ENCODE measurements at regions not wholly inside any gene's neighbourhood (a gene's known extent, or its start where the extent isn't known, plus 50 kb on each side); places are given as distances from the start of the nearest gene placed in this dataset.

DNA sequence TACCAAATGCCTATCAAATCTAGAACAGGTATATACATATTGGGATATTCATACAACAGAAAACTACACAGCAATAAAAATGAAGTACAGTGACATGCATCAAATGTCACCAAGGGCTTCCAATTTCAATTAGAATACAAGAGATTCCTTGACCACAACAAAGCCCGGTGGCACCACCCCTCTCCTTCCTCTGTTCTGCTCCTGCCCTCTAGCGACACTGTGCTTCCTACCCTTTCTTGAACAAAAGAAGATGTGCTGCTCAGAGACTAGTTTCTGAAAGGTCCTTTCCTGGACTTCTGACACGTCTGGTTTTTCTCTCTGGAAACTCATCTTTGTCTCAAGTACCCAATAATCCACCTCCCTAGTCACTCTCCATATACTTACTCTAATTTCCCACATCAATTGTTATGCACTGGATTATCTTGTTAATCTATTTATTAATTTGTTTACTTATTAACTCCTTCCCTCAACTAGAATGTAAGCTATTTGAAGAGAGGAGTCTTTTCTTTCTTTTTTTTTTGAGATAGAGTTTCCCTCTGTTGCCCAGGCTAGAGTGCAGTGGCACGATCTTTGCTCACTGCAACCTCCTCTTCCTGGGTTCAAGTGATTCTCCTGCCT, 70.4 kb upstream of the CTSV start:
- ChIA-PET CTCF (ENCODE audit: low intra/inter-chr PET ratio, low total read pairs) (interaction anchor here (1.9 kb wide), 1 partner anchor 252 kb away, joined by 7 read pairs; no protein-coding TSS in a partner anchor), POLR2A (no interaction called here)
- Histone ChIP-seq H4K20me1 (ENCODE audit: insufficient read depth, low read length) (no peaks in the 10 kb centered on the region), H3K4me2 (ENCODE audit: low read depth, low read length) (no peak overlapping the region), H3K9ac (ENCODE audit: insufficient read depth, low read depth, low read length) (no peak overlapping the region), H3K4me3 (replicated peaks in 1 of 3; ENCODE audit: insufficient read depth in 1 of 3, low read depth in 2 of 3, low read length in 3 of 3) (no peak overlapping the region), H3K27me3 (ENCODE audit: control insufficient read depth in 1 of 2, insufficient read depth in 2 of 2, low read length in 2 of 2) (0 out of 5 replicates have a peak, but pooled peaks cover 0 to 6% of the 10 kb centered on the region in 2 experiments), H3K27ac (ENCODE audit: extremely low read length, insufficient read depth, low read length) (no peak overlapping the region), H3K4me1 (ENCODE audit: insufficient read depth, low read length) (0 out of 2 replicates have a peak, but pooled peaks cover 4% of the 10 kb centered on the region), H3K79me2 (ENCODE audit: insufficient read depth, low read length) (no peaks in the 10 kb centered on the region), H2AFZ (ENCODE audit: low read length) (no peak overlapping the region), H3K36me3 (replicated peaks in 1 of 2; ENCODE audit: control insufficient read depth in 1 of 2, insufficient read depth in 2 of 2, low read length in 2 of 2) (no peaks in the 10 kb centered on the region), H3K9me3 (ENCODE audit: low read length) (no peaks in the 10 kb centered on the region)
- no TSS peak for BruUV-seq (replicated peaks)
- intact Hi-C loops (cut with micrococcal nuclease; ENCODE audit: unreplicated experiment) = loop anchor here (1.0 to 5.0 kb wide), 2 partner anchors 232 to 253 kb away; no protein-coding TSS in a partner anchor
- DNase-seq (ENCODE audit: low spot score) (peak; percentile 64), FAIRE-seq (peak; percentile 53), ATAC-seq (peak; percentile 87)
- in situ Hi-C loops (cut with HindIII; ENCODE audit: extremely low pct_ligation_motif_present, low pct_unique_long_range_greater_than_20kb) = loop anchor here (10.0 kb wide), 1 partner anchor 245 kb away; no protein-coding TSS in a partner anchor
- WGBS (ENCODE audit: low lambda C conversion rate) = 20% methylated on average over 4 of the region's 4 CpGs
- 0 out of 2 replicates have a peak, but pooled peaks have one; percentile 17 for TF ChIP-seq SAP130 (CRISPR knock-in tag; IDR thresholded peaks at IDR 0.05; ENCODE audit: low read depth)
- TF ChIP-seq, protein P1, sequence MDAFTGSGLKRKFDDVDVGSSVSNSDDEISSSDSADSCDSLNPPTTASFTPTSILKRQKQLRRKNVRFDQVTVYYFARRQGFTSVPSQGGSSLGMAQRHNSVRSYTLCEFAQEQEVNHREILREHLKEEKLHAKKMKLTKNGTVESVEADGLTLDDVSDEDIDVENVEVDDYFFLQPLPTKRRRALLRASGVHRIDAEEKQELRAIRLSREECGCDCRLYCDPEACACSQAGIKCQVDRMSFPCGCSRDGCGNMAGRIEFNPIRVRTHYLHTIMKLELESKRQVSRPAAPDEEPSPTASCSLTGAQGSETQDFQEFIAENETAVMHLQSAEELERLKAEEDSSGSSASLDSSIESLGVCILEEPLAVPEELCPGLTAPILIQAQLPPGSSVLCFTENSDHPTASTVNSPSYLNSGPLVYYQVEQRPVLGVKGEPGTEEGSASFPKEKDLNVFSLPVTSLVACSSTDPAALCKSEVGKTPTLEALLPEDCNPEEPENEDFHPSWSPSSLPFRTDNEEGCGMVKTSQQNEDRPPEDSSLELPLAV (CRISPR knock-in tag; conservative IDR thresholded peaks at IDR 0.05; ENCODE audit: low read depth) = no peak
- TF ChIP-seq FOXA3 (CRISPR knock-in tag; IDR thresholded peaks at IDR 0.05) = 0 out of 2 replicates have a peak, but pooled peaks have one; percentile 17
- TF ChIP-seq XRCC5 (optimal IDR thresholded peaks at IDR 0.05; ENCODE audit: low read length) = no peak
- TF ChIP-seq SOX13 (IDR thresholded peaks at IDR 0.05) = no peak
- peak in 1 of 2 experiments; percentile 79; a peak in 2 of 4 replicates for TF ChIP-seq SOX13 (CRISPR knock-in tag; conservative IDR thresholded peaks at IDR 0.05 in 1 of 2, IDR thresholded peaks at IDR 0.05 in 1 of 2)
- peak; percentile 86 for TF ChIP-seq STAG1 (CRISPR knock-in tag; IDR thresholded peaks at IDR 0.05)
- TF ChIP-seq NFE2L1 (CRISPR knock-in tag; IDR thresholded peaks at IDR 0.05; ENCODE audit: borderline replicate concordance) = no peak
- TF ChIP-seq SOX5 (CRISPR knock-in tag; IDR thresholded peaks at IDR 0.05; ENCODE audit: borderline replicate concordance) = peak; percentile 71; the same call in 1 of the 2 replicates
- no peak for TF ChIP-seq SOX6 (IDR thresholded peaks at IDR 0.05)
- TF ChIP-seq SOX6 (CRISPR knock-in tag; IDR thresholded peaks at IDR 0.05) = peak; percentile 56; the same call in 1 of the 2 replicates
- TF ChIP-seq, protein P2, sequence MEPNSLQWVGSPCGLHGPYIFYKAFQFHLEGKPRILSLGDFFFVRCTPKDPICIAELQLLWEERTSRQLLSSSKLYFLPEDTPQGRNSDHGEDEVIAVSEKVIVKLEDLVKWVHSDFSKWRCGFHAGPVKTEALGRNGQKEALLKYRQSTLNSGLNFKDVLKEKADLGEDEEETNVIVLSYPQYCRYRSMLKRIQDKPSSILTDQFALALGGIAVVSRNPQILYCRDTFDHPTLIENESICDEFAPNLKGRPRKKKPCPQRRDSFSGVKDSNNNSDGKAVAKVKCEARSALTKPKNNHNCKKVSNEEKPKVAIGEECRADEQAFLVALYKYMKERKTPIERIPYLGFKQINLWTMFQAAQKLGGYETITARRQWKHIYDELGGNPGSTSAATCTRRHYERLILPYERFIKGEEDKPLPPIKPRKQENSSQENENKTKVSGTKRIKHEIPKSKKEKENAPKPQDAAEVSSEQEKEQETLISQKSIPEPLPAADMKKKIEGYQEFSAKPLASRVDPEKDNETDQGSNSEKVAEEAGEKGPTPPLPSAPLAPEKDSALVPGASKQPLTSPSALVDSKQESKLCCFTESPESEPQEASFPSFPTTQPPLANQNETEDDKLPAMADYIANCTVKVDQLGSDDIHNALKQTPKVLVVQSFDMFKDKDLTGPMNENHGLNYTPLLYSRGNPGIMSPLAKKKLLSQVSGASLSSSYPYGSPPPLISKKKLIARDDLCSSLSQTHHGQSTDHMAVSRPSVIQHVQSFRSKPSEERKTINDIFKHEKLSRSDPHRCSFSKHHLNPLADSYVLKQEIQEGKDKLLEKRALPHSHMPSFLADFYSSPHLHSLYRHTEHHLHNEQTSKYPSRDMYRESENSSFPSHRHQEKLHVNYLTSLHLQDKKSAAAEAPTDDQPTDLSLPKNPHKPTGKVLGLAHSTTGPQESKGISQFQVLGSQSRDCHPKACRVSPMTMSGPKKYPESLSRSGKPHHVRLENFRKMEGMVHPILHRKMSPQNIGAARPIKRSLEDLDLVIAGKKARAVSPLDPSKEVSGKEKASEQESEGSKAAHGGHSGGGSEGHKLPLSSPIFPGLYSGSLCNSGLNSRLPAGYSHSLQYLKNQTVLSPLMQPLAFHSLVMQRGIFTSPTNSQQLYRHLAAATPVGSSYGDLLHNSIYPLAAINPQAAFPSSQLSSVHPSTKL (CRISPR knock-in tag; IDR thresholded peaks at IDR 0.05) = 0 out of 2 replicates have a peak, but pooled peaks have one; percentile 13
- TF ChIP-seq ZNF775 (CRISPR knock-in tag; IDR thresholded peaks at IDR 0.05; ENCODE audit: borderline replicate concordance) = no peak
- TF ChIP-seq ZNF20 (CRISPR knock-in tag; IDR thresholded peaks at IDR 0.05) = no peak
- no peak for TF ChIP-seq ZNF501 (CRISPR knock-in tag; IDR thresholded peaks at IDR 0.05)
- no peak for TF ChIP-seq ZNF724P (CRISPR knock-in tag; IDR thresholded peaks at IDR 0.05; ENCODE audit: borderline replicate concordance)
- TF ChIP-seq ERF (CRISPR knock-in tag; IDR thresholded peaks at IDR 0.05) = no peak
- peak; percentile 72; the same call in 1 of the 2 replicates for TF ChIP-seq SMC3 (IDR thresholded peaks at IDR 0.05; ENCODE audit: low read length)
- TF ChIP-seq ZNF296 (CRISPR knock-in tag; conservative IDR thresholded peaks at IDR 0.05) = no peak
